ENCODE measurements at regions not wholly inside any gene's neighbourhood (a gene's known extent, or its start where the extent isn't known, plus 50 kb on each side); places are given as distances from the start of the nearest gene placed in this dataset.

DNA sequence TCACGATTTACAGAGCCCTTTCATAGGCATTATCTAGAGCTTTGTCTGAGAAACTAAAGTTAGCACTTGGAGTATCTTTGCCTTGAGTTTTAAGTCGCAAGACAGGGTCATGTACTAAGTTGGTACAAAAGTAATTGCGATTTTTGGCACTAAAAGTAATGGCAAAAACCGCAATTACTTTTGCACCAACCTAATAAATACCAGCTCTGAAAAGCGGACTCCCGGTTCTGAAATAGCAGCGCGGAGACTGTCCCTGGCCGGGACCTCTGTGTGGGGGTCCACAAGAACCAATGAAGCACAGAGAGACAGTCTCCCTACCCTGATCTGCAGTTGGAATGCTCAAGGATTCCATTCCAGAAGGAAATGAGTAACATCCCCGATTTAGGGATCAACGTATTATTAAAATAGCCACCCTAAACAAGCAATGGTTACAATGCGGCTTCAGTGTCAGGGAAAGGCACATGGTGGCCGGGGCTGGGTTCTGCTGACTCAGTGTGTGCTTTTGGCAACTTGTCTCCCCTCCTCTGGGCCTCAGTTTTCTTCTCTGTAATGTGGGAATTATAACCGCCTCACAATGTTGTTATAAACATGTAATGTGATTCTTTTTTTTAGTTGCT is 150.3 kb upstream of the MCTP2 start:
- no peak overlapping the region for H2AK9ac ChIP-seq (replicated peaks; ENCODE audit: low read depth, low read length, poor library complexity)
- H2BK5ac ChIP-seq (ENCODE audit: low read depth, low read length, poor library complexity, severe bottlenecking), result no peak overlapping the region
- peaks cover 4% of the 10 kb centered on the region; the same call in 1 of the 2 replicates for H3K9me3 ChIP-seq (ENCODE audit: control insufficient read depth, insufficient read depth, low read length)
- ChIA-PET POLR2A (ENCODE audit: unreplicated experiment) (no interaction called here), CTCF (no interaction called here)
- H2BK120ac ChIP-seq (ENCODE audit: low read depth, low read length), result no peak overlapping the region
- H2BK20ac ChIP-seq (ENCODE audit: low read depth, low read length), result no peak overlapping the region
- H3K79me1 ChIP-seq (ENCODE audit: low read depth in 1 of 2, low read length in 2 of 2), result no peaks in the 10 kb centered on the region
- H3K36me3 ChIP-seq (ENCODE audit: control insufficient read depth, insufficient read depth, low read length), result no peaks in the 10 kb centered on the region
- dilution Hi-C loops (cut with HindIII; ENCODE audit: low sequenced_read_pairs, unreplicated experiment) (no loop called here), intact Hi-C loops (cut with micrococcal nuclease) (no loop called here), in situ Hi-C loops (cut with MboI; ENCODE audit: low sequenced_read_pairs) (no loop called here)
- no peak for TF ChIP-seq MXI1 (IDR thresholded peaks at IDR 0.05; ENCODE audit: borderline replicate concordance, low read depth, low read length)
- TF ChIP-seq, protein P1, sequence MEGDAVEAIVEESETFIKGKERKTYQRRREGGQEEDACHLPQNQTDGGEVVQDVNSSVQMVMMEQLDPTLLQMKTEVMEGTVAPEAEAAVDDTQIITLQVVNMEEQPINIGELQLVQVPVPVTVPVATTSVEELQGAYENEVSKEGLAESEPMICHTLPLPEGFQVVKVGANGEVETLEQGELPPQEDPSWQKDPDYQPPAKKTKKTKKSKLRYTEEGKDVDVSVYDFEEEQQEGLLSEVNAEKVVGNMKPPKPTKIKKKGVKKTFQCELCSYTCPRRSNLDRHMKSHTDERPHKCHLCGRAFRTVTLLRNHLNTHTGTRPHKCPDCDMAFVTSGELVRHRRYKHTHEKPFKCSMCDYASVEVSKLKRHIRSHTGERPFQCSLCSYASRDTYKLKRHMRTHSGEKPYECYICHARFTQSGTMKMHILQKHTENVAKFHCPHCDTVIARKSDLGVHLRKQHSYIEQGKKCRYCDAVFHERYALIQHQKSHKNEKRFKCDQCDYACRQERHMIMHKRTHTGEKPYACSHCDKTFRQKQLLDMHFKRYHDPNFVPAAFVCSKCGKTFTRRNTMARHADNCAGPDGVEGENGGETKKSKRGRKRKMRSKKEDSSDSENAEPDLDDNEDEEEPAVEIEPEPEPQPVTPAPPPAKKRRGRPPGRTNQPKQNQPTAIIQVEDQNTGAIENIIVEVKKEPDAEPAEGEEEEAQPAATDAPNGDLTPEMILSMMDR (conservative IDR thresholded peaks at IDR 0.05; ENCODE audit: low read depth, low read length), result no peak
- no peak for TF ChIP-seq POLR2A (IDR thresholded peaks at IDR 0.05; ENCODE audit: low read depth, low read length)
- TF ChIP-seq RCOR1 (IDR thresholded peaks at IDR 0.05; ENCODE audit: insufficient replicate concordance, low read length), result no peak
- no peak for TF ChIP-seq RFX5 (IDR thresholded peaks at IDR 0.05; ENCODE audit: low read depth, low read length)
- TF ChIP-seq MAZ (IDR thresholded peaks at IDR 0.05; ENCODE audit: borderline replicate concordance, low read depth, low read length), result no peak
- TF ChIP-seq NFE2L2 (IDR thresholded peaks at IDR 0.05; ENCODE audit: low read depth, low read length), result no peak
- ATAC-seq (ENCODE audit: low read depth), result no peak
- no peak overlapping the region for H3K18ac ChIP-seq (ENCODE audit: low read depth, low read length)
- H3K9ac ChIP-seq (ENCODE audit: low read depth, low read length), result no peak overlapping the region
- H3K9me1 ChIP-seq (ENCODE audit: insufficient read depth, low read length), result no peaks in the 10 kb centered on the region
- H4K20me1 ChIP-seq (ENCODE audit: insufficient read depth, low read length), result no peaks in the 10 kb centered on the region
- H2BK15ac ChIP-seq (ENCODE audit: low read depth, low read length), result no peak overlapping the region
- no peak overlapping the region for H3K4me2 ChIP-seq (ENCODE audit: low read depth, low read length)
- H3K4me3 ChIP-seq (ENCODE audit: insufficient read depth, low read depth, low read length), result no peak overlapping the region
- H3K27me3 ChIP-seq (ENCODE audit: control insufficient read depth, insufficient read depth, low read length), result no peaks in the 10 kb centered on the region
- no peak overlapping the region for H3K56ac ChIP-seq (ENCODE audit: extremely low read depth, insufficient read depth, low read length)
- BruUV-seq (replicated peaks), result no TSS peak
- no peak overlapping the region for H4K91ac ChIP-seq (ENCODE audit: insufficient read depth, low read depth, low read length)
- no peak overlapping the region for H4K8ac ChIP-seq (ENCODE audit: low read depth in 2 of 2, low read length in 2 of 2)
- no peak overlapping the region for H2AFZ ChIP-seq (replicated peaks; ENCODE audit: low read length, poor library complexity)
- no peak overlapping the region for H3K27ac ChIP-seq (ENCODE audit: insufficient read depth, low read length)
- peaks cover 2% of the 10 kb centered on the region; the same call in 1 of the 2 replicates for H3K4me1 ChIP-seq (ENCODE audit: control insufficient read depth, insufficient read depth, low read length)
- WGBS, 2 experiments (ENCODE audit: extremely low coverage in 2 of 2, insufficient read length in 1 of 2), result 80% methylated on average over 1 of the region's 14 CpGs; no CpG with 5 or more reads in 1 of the 2 experiments
- no peak overlapping the region for H3K4ac ChIP-seq (ENCODE audit: low read depth, low read length)
- H4K5ac ChIP-seq (ENCODE audit: low read depth, low read length), result no peak overlapping the region
- no peak overlapping the region for H3K23ac ChIP-seq (ENCODE audit: low read depth, low read length)
- no peak for DNase-seq
- H3K14ac ChIP-seq (replicated peaks; ENCODE audit: low read depth, low read length), result no peak overlapping the region
- no peak overlapping the region for H2AK5ac ChIP-seq (ENCODE audit: low read depth, low read length)
